Stimulated activated naive CD8-positive, alpha-beta T cell treated with anti-CD3 and anti-CD28 coated beads, Interleukin-15, Interleukin-2, amounts not matched to agents 100 U/mL and 50 U/mL, for 24 hours (primary cell): ENCODE measurements at regions not wholly inside any gene's neighbourhood (a gene's known extent, or its start where the extent isn't known, plus 50 kb on each side); places are given as distances from the start of the nearest gene placed in this dataset.
"Not testable (repeated sequence)": the region's sequence is repeated elsewhere in the genome, so short reads cannot be mapped to it uniquely, and the experiment has no call there.

Source experiments
- ATAC-seq: fragments of 150-1000 bp; cut with Tn5 transposase; one replicate; pipeline ENCODE4 v1.10.0; 2021
- DNase-seq: peaks from one replicate; pipeline ENCODE4 v3.0.0; 2021

GRCh38 chr10:2627969-2628368, 439.4 kb upstream of the PFKP start:
- no peak for ATAC-seq
- no peak for DNase-seq

GRCh38 chr10:2625094-2625493, 442.3 kb upstream of the PFKP start:
- ATAC-seq = no peak
- DNase-seq = no peak

GRCh38 chr10:2623675-2624274, 443.6 kb upstream of the PFKP start:
- DNase-seq = no peak
- ATAC-seq = no peak

- ATAC-seq = no peak
- DNase-seq = no peak
Observed at GRCh38 chr10:2620827-2621521, 446.4 kb upstream of the PFKP start.

GRCh38 chr10:2619916-2620315, 447.4 kb upstream of the PFKP start:
- ATAC-seq = no peak
- no peak for DNase-seq

GRCh38 chr10:2619472-2619871, 447.9 kb upstream of the PFKP start:
- ATAC-seq (no peak), DNase-seq (no peak)

GRCh38 chr10:2618690-2619089, 448.7 kb upstream of the PFKP start:
- no peak for ATAC-seq
- DNase-seq = no peak

- DNase-seq (no peak), ATAC-seq (no peak)
Observed at GRCh38 chr10:2616215-2616614, 451.1 kb upstream of the PFKP start.

GRCh38 chr10:2611603-2612002, 455.7 kb upstream of the PFKP start:
- ATAC-seq (no peak), DNase-seq (no peak)

GRCh38 chr10:2610946-2611345, 456.4 kb upstream of the PFKP start:
- ATAC-seq (no peak), DNase-seq (no peak)

- ATAC-seq (no peak), DNase-seq (no peak)
Observed at GRCh38 chr10:2604891-2605290, 462.5 kb upstream of the PFKP start.

GRCh38 chr10:2599571-2599970, 467.8 kb upstream of the PFKP start:
- no peak for ATAC-seq
- no peak for DNase-seq

GRCh38 chr10:2592360-2593160, 474.8 kb upstream of the PFKP start:
- DNase-seq (no peak), ATAC-seq (no peak)

GRCh38 chr10:2589196-2589595, 478.2 kb upstream of the PFKP start:
- DNase-seq = no peak
- ATAC-seq = no peak

- ATAC-seq (no peak), DNase-seq (no peak)
Observed at GRCh38 chr10:2584385-2584784, 483.0 kb upstream of the PFKP start.

GRCh38 chr10:2576892-2577291, 490.5 kb upstream of the PFKP start:
- ATAC-seq (no peak), DNase-seq (no peak)

- DNase-seq = no peak
Observed at GRCh38 chr10:2575460-2575859, 491.9 kb upstream of the PFKP start.

GRCh38 chr10:2572611-2573010, 494.7 kb upstream of the PFKP start:
- no peak for DNase-seq
- ATAC-seq = no peak

More at GRCh38 chr10:2575460-2575859, 491.9 kb upstream of the PFKP start:
- no peak for ATAC-seq

GRCh38 chr10:2556883-2557282, 510.5 kb upstream of the PFKP start:
- ATAC-seq (no peak), DNase-seq (no peak)

GRCh38 chr10:2548071-2548470, 519.3 kb upstream of the PFKP start:
- DNase-seq = no peak
- no peak for ATAC-seq

- DNase-seq (no peak), ATAC-seq (no peak)
Observed at GRCh38 chr10:2547606-2548005, 519.7 kb upstream of the PFKP start.

GRCh38 chr10:2546894-2547293, 520.5 kb upstream of the PFKP start:
- DNase-seq, ATAC-seq: not testable (repeated sequence)

- ATAC-seq (no peak), DNase-seq (no peak)
Observed at GRCh38 chr10:2543974-2544373, 523.4 kb upstream of the PFKP start.
